ENCODE measurements at regions not wholly inside any gene's neighbourhood (a gene's known extent, or its start where the extent isn't known, plus 50 kb on each side); places are given as distances from the start of the nearest gene placed in this dataset.
A peak's percentile ranks its signal among the peaks of the same experiment; 100 is the strongest.
"Not testable (repeated sequence)": the region's sequence is repeated elsewhere in the genome, so short reads cannot be mapped to it uniquely, and the experiment has no call there.

- ATAC-seq (replicated peaks in 1 of 2) = no peak
- no peaks in the 10 kb centered on the region for H3K9me3 Mint-ChIP-seq
- H3K4me3 Mint-ChIP-seq = no peak overlapping the region
- DNase-seq = peak; percentile 11 to 13
- peaks cover 40% of the 10 kb centered on the region for H3K27me3 Mint-ChIP-seq (ENCODE audit: low read depth)
- peaks cover 4% of the 10 kb centered on the region for H3K4me1 Mint-ChIP-seq (ENCODE audit: low read depth)
- H3K27ac Mint-ChIP-seq = no peak overlapping the region
- no peaks in the 10 kb centered on the region for H3K36me3 Mint-ChIP-seq (ENCODE audit: insufficient read depth in 2 of 2)
Observed at GRCh38 chr6:128725271-128726233, 157.4 kb upstream of the LAMA2 start.

- Mint-ChIP-seq H3K27me3 (ENCODE audit: low read depth) (peaks cover 40% of the 10 kb centered on the region), H3K9me3 (no peaks in the 10 kb centered on the region), H3K36me3 (ENCODE audit: insufficient read depth in 2 of 2) (no peaks in the 10 kb centered on the region), H3K27ac (no peak overlapping the region), H3K4me3 (no peak overlapping the region), H3K4me1 (ENCODE audit: low read depth) (peaks cover 4% of the 10 kb centered on the region)
- DNase-seq (no peak), ATAC-seq (replicated peaks in 1 of 2) (no peak)
Observed at GRCh38 chr6:128724738-128725137, 158.2 kb upstream of the LAMA2 start.

GRCh38 chr6:128723667-128724066 is 159.3 kb upstream of the LAMA2 start:
- Mint-ChIP-seq H3K27ac (no peak overlapping the region), H3K4me1 (ENCODE audit: low read depth) (peaks cover 4% of the 10 kb centered on the region), H3K27me3 (ENCODE audit: low read depth) (peaks cover 31% of the 10 kb centered on the region), H3K9me3 (no peaks in the 10 kb centered on the region), H3K4me3 (no peak overlapping the region), H3K36me3 (ENCODE audit: insufficient read depth in 2 of 2) (no peaks in the 10 kb centered on the region)
- no peak for ATAC-seq (replicated peaks in 1 of 2)
- no peak for DNase-seq

GRCh38 chr6:128720891-128721290 is 162.0 kb upstream of the LAMA2 start:
- DNase-seq (no peak), ATAC-seq (replicated peaks in 1 of 2) (no peak)
- no peaks in the 10 kb centered on the region for H3K9me3 Mint-ChIP-seq
- H3K36me3 Mint-ChIP-seq (ENCODE audit: insufficient read depth in 2 of 2) = no peaks in the 10 kb centered on the region
- no peak overlapping the region for H3K4me3 Mint-ChIP-seq
- peaks cover 4% of the 10 kb centered on the region for H3K4me1 Mint-ChIP-seq (ENCODE audit: low read depth)
- H3K27ac Mint-ChIP-seq = no peak overlapping the region
- peaks cover 25% of the 10 kb centered on the region for H3K27me3 Mint-ChIP-seq (ENCODE audit: low read depth)

GRCh38 chr6:128719786-128720185 is 163.2 kb upstream of the LAMA2 start:
- Mint-ChIP-seq H3K4me1 (ENCODE audit: low read depth) (peaks cover 4% of the 10 kb centered on the region), H3K9me3 (no peaks in the 10 kb centered on the region), H3K27ac (no peak overlapping the region), H3K4me3 (no peak overlapping the region), H3K27me3 (ENCODE audit: low read depth) (peaks cover 33% of the 10 kb centered on the region), H3K36me3 (ENCODE audit: insufficient read depth in 2 of 2) (no peaks in the 10 kb centered on the region)
- DNase-seq = no peak
- no peak for ATAC-seq (replicated peaks in 1 of 2)

GRCh38 chr6:128713461-128713860 is 169.5 kb upstream of the LAMA2 start:
- no peaks in the 10 kb centered on the region for H3K36me3 Mint-ChIP-seq (ENCODE audit: insufficient read depth in 2 of 2)
- ATAC-seq (replicated peaks in 1 of 2) = no peak
- no peaks in the 10 kb centered on the region for H3K9me3 Mint-ChIP-seq
- no peak overlapping the region for H3K27ac Mint-ChIP-seq
- no peak overlapping the region for H3K4me3 Mint-ChIP-seq
- H3K4me1 Mint-ChIP-seq (ENCODE audit: low read depth) = no peaks in the 10 kb centered on the region
- DNase-seq = no peak
- H3K27me3 Mint-ChIP-seq (ENCODE audit: low read depth) = peaks cover 17% of the 10 kb centered on the region

- no peak overlapping the region for H3K4me3 Mint-ChIP-seq
- DNase-seq (no peak), ATAC-seq (replicated peaks in 1 of 2) (no peak)
- H3K36me3 Mint-ChIP-seq (ENCODE audit: insufficient read depth in 2 of 2) = no peaks in the 10 kb centered on the region
- no peak overlapping the region for H3K27ac Mint-ChIP-seq
- H3K9me3 Mint-ChIP-seq = no peaks in the 10 kb centered on the region
- no peaks in the 10 kb centered on the region for H3K4me1 Mint-ChIP-seq (ENCODE audit: low read depth)
- peaks cover 11% of the 10 kb centered on the region for H3K27me3 Mint-ChIP-seq (ENCODE audit: low read depth)
Observed at GRCh38 chr6:128712898-128713297, 170.0 kb upstream of the LAMA2 start.

GRCh38 chr6:128711149-128711548 is 171.8 kb upstream of the LAMA2 start:
- Mint-ChIP-seq H3K27me3 (ENCODE audit: low read depth) (peaks cover 9% of the 10 kb centered on the region), H3K4me3 (no peak overlapping the region), H3K36me3 (ENCODE audit: insufficient read depth in 2 of 2) (no peaks in the 10 kb centered on the region), H3K27ac (no peak overlapping the region), H3K4me1 (ENCODE audit: low read depth) (no peaks in the 10 kb centered on the region), H3K9me3 (no peaks in the 10 kb centered on the region)
- DNase-seq (no peak), ATAC-seq (replicated peaks in 1 of 2) (no peak)

GRCh38 chr6:128710315-128710714 is 172.6 kb upstream of the LAMA2 start:
- peaks cover 2% of the 10 kb centered on the region for H3K27me3 Mint-ChIP-seq (ENCODE audit: low read depth)
- H3K36me3 Mint-ChIP-seq (ENCODE audit: insufficient read depth in 2 of 2) = no peaks in the 10 kb centered on the region
- DNase-seq (no peak), ATAC-seq (replicated peaks in 1 of 2) (no peak)
- H3K9me3 Mint-ChIP-seq = no peaks in the 10 kb centered on the region
- H3K4me3 Mint-ChIP-seq = no peak overlapping the region
- H3K27ac Mint-ChIP-seq = no peak overlapping the region
- no peaks in the 10 kb centered on the region for H3K4me1 Mint-ChIP-seq (ENCODE audit: low read depth)

- Mint-ChIP-seq H3K4me3 (no peak overlapping the region), H3K36me3 (ENCODE audit: insufficient read depth in 2 of 2) (peaks cover 0 to 2% of the 10 kb centered on the region in 2 donors), H3K9me3 (peaks cover 0 to 6% of the 10 kb centered on the region in 2 donors), H3K4me1 (ENCODE audit: low read depth) (no peaks in the 10 kb centered on the region), H3K27me3 (ENCODE audit: low read depth) (no peaks in the 10 kb centered on the region), H3K27ac (no peak overlapping the region)
- ATAC-seq (replicated peaks in 1 of 2) = no peak
- no peak for DNase-seq
Observed at GRCh38 chr6:128704601-128705000, 178.3 kb upstream of the LAMA2 start.

GRCh38 chr6:128703794-128704193 is 179.1 kb upstream of the LAMA2 start:
- not testable (repeated sequence) for H3K27me3 Mint-ChIP-seq (ENCODE audit: low read depth); H3K9me3 Mint-ChIP-seq; H3K36me3 Mint-ChIP-seq (ENCODE audit: insufficient read depth in 2 of 2); ATAC-seq (replicated peaks in 1 of 2); H3K4me1 Mint-ChIP-seq (ENCODE audit: low read depth); H3K27ac Mint-ChIP-seq; H3K4me3 Mint-ChIP-seq; DNase-seq

- no peak overlapping the region for H3K4me3 Mint-ChIP-seq
- peaks cover 0 to 2% of the 10 kb centered on the region in 2 donors for H3K9me3 Mint-ChIP-seq
- no peak for DNase-seq
- no peaks in the 10 kb centered on the region for H3K4me1 Mint-ChIP-seq (ENCODE audit: low read depth)
- no peak overlapping the region for H3K27ac Mint-ChIP-seq
- peaks cover 7% of the 10 kb centered on the region for H3K27me3 Mint-ChIP-seq (ENCODE audit: low read depth)
- no peak for ATAC-seq (replicated peaks in 1 of 2)
- no peaks in the 10 kb centered on the region for H3K36me3 Mint-ChIP-seq (ENCODE audit: insufficient read depth in 2 of 2)
Observed at GRCh38 chr6:128696691-128697689, 176.6 kb upstream of the PTPRK start.
